HG03039 (cell line): ENCODE measurements at regions not wholly inside any gene's neighbourhood (a gene's known extent, or its start where the extent isn't known, plus 50 kb on each side); places are given as distances from the start of the nearest gene placed in this dataset.
"Not testable (repeated sequence)": the region's sequence is repeated elsewhere in the genome, so short reads cannot be mapped to it uniquely, and the experiment has no call there.

Experiments used
- ATAC-seq: cut with Tn5 transposase; IDR thresholded peaks from one replicate; pipeline ENCODE4 v1.9.1; 2021; ENCODE audit warnings: mild to moderate bottlenecking, moderate library complexity; ENCODE audit not compliant: unreplicated experiment

GRCh38 chr2:163132207-163132606 is 293.6 kb upstream of the KCNH7 start:
- not testable (repeated sequence) for ATAC-seq

- no peak for ATAC-seq
Measured at GRCh38 chr2:163123526-163123925, 285.0 kb upstream of the KCNH7 start.

GRCh38 chr2:163122257-163122656 is 283.7 kb upstream of the KCNH7 start:
- no peak for ATAC-seq

GRCh38 chr2:163121483-163121882 is 282.9 kb upstream of the KCNH7 start:
- no peak for ATAC-seq

DNA sequence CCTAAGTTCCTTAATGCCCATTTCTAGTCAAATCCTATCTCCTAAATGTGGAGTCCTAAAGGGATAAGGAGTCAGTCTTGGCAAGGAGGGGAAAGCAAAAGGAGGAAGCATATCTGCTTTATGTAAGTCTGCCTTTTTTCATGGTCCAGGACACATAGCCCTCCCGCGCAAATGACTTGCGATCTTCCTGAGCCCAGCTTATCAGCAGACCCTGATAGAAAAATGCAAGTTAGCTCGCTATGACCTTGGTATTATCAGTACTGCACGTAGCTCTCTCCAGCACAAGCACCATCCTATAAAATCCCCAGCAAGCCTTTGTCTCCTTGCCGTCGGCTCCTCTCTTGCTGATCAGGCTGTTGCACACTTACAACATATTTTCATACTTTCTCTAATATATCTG is 281.4 kb upstream of the KCNH7 start:
- no peak for ATAC-seq

DNA sequence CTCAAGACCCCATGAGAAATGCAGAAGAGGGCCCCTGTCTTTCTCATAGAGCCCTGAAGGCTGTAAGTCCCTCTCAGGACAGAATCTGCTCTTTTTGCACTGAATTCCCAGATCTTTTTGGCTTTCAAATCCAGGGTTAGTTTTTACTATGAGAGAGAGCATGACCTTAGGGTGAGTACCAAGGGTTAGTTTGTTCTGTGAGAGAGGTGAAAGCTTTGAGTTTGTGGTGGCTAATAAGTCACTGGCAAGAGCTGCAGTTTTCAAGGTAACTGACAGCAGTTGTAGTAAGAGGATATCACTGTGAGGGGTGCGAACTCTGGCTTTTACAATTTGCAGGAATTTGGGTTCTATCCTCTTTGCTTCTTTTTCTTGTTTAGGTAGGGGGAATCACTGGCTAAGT is 248.4 kb upstream of the KCNH7 start:
- no peak for ATAC-seq

- ATAC-seq, result not testable (repeated sequence)
Measured at GRCh38 chr2:163085366-163086024, 246.9 kb upstream of the KCNH7 start.

GRCh38 chr2:163081754-163082153 is 243.2 kb upstream of the KCNH7 start:
- no peak for ATAC-seq

- ATAC-seq, result no peak
Measured at GRCh38 chr2:163077241-163077640, 238.7 kb upstream of the KCNH7 start.

DNA sequence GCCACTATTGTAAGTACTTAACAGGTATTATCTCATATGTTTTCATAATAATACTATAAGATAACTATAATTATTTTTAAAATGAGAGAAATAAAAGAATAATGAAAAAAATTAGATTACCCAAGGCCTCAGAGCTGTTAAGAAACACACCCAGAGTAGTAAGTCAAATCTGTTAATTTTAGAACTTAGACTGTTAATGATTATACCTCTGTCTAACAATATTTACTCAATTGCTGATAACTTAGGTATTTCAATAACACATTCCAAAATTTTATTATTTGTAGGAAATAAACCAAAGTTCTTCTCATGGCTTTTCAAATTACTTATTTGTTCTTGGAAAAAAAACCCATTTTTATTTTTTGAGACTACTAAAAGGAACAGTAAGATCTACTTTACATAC is 227.5 kb upstream of the KCNH7 start:
- ATAC-seq, result no peak

- ATAC-seq, result no peak
Measured at GRCh38 chr2:163062524-163062923, 224.0 kb upstream of the KCNH7 start.

GRCh38 chr2:163046615-163047014 is 208.0 kb upstream of the KCNH7 start:
- ATAC-seq, result no peak

DNA sequence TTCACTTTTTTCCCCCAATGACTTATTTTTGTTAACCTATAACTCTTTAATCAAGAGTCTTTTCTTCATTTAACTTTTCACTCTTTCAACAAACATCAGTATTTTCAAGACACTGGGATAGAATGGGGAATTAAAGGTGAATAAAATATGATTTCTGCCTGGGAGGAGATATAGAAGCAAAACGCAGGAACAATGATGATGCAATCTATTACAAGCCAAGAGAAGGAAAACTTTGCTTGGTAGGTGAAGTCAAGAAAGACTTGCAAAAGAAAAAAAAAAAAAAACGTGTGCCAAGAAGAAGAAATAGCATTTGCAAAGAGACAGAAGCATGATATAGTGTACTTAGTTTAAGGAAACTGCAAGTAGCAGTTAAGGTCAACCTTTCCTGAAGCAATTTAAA is 207.3 kb upstream of the KCNH7 start:
- ATAC-seq, result no peak

- ATAC-seq, result no peak
Measured at GRCh38 chr2:163044114-163044513, 205.5 kb upstream of the KCNH7 start.

DNA sequence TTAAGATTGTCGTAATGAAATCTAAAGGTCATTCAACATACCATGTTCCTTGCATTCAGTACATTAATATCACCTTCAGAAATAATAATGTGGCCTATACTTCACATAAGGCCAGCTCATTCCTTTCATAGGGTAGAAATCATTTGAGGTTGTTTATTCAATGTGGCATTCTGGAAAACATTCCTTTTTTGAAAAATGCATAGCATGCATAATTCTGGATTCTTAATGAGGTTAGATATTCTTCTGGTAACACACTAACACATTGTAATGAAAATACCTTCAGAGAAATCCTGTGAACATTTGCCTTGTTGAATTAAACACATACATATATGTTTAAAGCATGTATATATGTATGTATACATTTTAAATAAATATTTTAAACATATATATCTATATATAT is 204.6 kb upstream of the KCNH7 start:
- ATAC-seq, result no peak

DNA sequence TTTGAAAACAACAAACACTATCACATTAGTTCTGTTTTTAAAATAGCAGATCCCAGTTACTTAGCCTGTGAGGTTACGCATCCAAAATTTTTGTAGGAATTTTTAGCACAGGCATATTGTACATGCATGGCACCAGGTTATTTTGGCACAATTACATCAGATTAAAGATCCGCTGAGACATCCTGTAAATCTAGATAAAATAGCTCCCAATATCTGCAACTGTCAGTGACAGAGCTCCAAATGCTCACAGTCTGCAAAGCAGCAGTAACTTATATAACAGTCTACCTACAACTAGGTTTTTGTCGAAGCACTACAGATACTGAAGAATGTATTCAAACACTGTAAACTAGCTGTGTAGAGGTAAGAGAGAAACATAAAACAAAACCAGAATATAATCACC is 200.7 kb upstream of the KCNH7 start:
- ATAC-seq, result no peak

DNA sequence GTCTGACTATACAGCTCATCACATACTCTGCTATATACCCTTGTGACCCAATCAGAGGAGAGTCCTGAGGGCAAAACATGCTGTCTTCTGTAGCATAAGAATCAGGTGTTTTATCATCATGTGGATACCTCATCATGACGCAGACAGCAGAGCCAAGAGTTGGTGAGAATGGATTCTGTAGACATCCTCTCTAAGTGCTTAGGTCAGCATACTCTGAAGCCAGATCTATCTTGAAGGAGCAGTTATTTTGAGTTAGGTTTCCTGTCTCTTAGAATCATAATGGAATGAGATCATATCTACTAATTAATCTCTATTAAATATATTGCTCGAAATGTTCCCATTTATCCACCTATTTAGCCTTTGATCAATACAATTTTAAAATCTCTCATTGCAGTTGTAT is 190.2 kb upstream of the KCNH7 start:
- no peak for ATAC-seq

- ATAC-seq, result not testable (repeated sequence)
Measured at GRCh38 chr2:163026136-163026775, 187.7 kb upstream of the KCNH7 start.

- ATAC-seq, result not testable (repeated sequence)
Measured at GRCh38 chr2:163016882-163017281, 178.3 kb upstream of the KCNH7 start.

GRCh38 chr2:163011000-163011399 is 172.4 kb upstream of the KCNH7 start:
- no peak for ATAC-seq

GRCh38 chr2:163008642-163009041 is 170.1 kb upstream of the KCNH7 start:
- no peak for ATAC-seq

DNA sequence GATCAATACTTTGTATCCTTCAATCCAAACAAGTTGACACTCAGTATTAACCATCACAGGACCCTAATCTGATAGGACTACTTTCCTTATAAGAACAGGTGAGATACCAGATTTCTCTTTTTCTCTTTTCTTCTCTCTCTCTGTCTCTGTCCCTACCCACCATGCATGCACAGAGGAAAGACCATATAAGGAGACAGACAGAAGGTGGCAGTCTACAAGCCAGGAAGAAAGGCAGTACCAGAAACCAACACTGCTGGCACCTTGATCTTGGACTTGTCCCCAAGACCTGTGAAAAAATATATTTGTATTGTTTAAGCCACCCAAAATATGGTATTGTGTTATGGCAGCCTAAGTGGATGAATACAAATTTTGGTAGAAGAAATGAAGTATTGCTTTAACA is 156.2 kb upstream of the KCNH7 start:
- ATAC-seq, result no peak

GRCh38 chr2:162992828-162993227 is 154.3 kb upstream of the KCNH7 start:
- ATAC-seq, result no peak
